CD4-positive, alpha-beta T cell (primary cell): ENCODE measurements at regions not wholly inside any gene's neighbourhood (a gene's known extent, or its start where the extent isn't known, plus 50 kb on each side); places are given as distances from the start of the nearest gene placed in this dataset.

Experiments used
- ATAC-seq: fragments of 200-7000 bp; cut with Tn5 transposase; one replicate; pipeline ENCODE4 v1.10.0; 2022; ENCODE audit warnings: mild to moderate bottlenecking; ENCODE audit not compliant: poor library complexity
- CTCF ChIA-PET: fragments of 350-600 bp; sonication (Branson Sonifier 250); formaldehyde crosslinking; loops from one replicate; lab custom pipeline; 2021; ENCODE audit warnings: antibody characterized with exemption, inconsistent platforms; lab: Charles Lee
- POLR2A ChIA-PET: fragments of 350-600 bp; sonication (Branson Sonifier 250); formaldehyde crosslinking; loops from one replicate; lab custom pipeline; 2021; ENCODE audit warnings: antibody characterized with exemption, inconsistent platforms; lab: Charles Lee
- DNase-seq, 14 experiments: peaks; one replicate each; pipeline ENCODE4 v3.0.0-alpha.2; 2013 to 2020; ENCODE audit warnings: mixed read lengths in 2 of 14
- H3K27ac ChIP-seq, 2 donors: one replicate each; pipeline versions ENCODE4 v1.5.1 to v1.7.0; 2013; ENCODE audit warnings: low read length in 2 of 2, low read depth in 1 of 2, mild to moderate bottlenecking in 1 of 2
- H3K27me3 ChIP-seq, 2 experiments: 1 replicate in 1 of 2; 2 replicates in 1 of 2; pipeline versions ENCODE4 v1.6.1 to v1.7.0; 2013; ENCODE audit warnings: low read length in 2 of 2, control low read depth in 1 of 2, mild to moderate bottlenecking in 1 of 2, moderate library complexity in 1 of 2; ENCODE audit not compliant: insufficient read depth in 2 of 2, control insufficient read depth in 1 of 2
- H3K36me3 ChIP-seq: one replicate; pipeline ENCODE4 v1.6.1; 2013; ENCODE audit warnings: low read length, control low read depth; ENCODE audit not compliant: insufficient read depth
- H3K4me1 ChIP-seq: one replicate; pipeline ENCODE4 v1.6.1; 2013; ENCODE audit warnings: low read length, control low read depth; ENCODE audit not compliant: insufficient read depth
- H3K4me3 ChIP-seq: one replicate; pipeline ENCODE4 v1.5.1; 2013; ENCODE audit warnings: mild to moderate bottlenecking, low read length, moderate library complexity
- H3K9me3 ChIP-seq, 2 experiments: 1 replicate in 1 of 2; 2 replicates in 1 of 2; pipeline versions ENCODE4 v1.6.1 to v1.7.0; 2013; ENCODE audit warnings: low read length in 2 of 2, mild to moderate bottlenecking in 2 of 2, control low read depth in 1 of 2, moderate library complexity in 1 of 2; ENCODE audit not compliant: control insufficient read depth in 1 of 2, insufficient read depth in 1 of 2
- H3K27ac Mint-ChIP-seq: one replicate; pipeline ENCODE4 v1.8.0; 2020; ENCODE audit warnings: mixed read lengths
- H3K27me3 Mint-ChIP-seq: one replicate; pipeline ENCODE4 v1.8.0; 2021; ENCODE audit warnings: mixed read lengths
- H3K36me3 Mint-ChIP-seq: one replicate; pipeline ENCODE4 v1.8.0; 2021; ENCODE audit warnings: low read depth, mixed read lengths
- H3K4me1 Mint-ChIP-seq: one replicate; pipeline ENCODE4 v1.8.0; 2021; ENCODE audit warnings: low read depth, mixed read lengths
- H3K4me3 Mint-ChIP-seq: one replicate; pipeline ENCODE4 v1.8.0; 2020; ENCODE audit warnings: mild to moderate bottlenecking, mixed read lengths
- H3K9me3 Mint-ChIP-seq: one replicate; pipeline ENCODE4 v1.8.0; 2020; ENCODE audit warnings: mixed read lengths
- CTCF ChIP-seq: fragments of 200-600 bp; IDR thresholded peaks from one replicate; pipeline ENCODE4 v1.8.0; 2022; ENCODE audit warnings: antibody characterized with exemption, mild to moderate bottlenecking
- intact Hi-C, 2 experiments: fragments of 100-400 bp; cut with DNase I in 1 of 2; cut with micrococcal nuclease in 1 of 2; formaldehyde crosslinking; loops; one replicate each; pipeline versions ENCODE4 v1.15.1 to v1.9.0; 2023 to 2025; cut with DNase I, micrococcal nuclease

DNA sequence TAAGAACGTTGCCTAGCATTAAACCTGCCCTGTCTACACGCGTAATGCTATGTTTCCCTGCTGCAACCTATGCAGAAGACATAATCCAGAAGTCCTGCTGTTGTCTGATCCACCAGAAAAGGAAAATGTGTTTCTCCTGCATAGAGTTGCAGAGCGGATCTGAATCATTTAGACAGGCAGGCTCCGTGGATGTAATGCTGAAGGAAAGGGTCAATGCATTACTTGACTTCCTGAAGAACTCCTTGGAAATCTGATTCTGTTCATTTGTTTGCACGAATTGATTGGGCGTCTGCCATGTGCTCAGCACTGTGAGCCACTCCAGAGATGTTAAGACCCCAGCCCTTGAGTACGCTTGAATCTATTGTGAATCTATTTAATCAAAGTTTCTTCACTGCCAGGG, 83.4 kb downstream of the FOXL1 start:
- no peaks in the 10 kb centered on the region for H3K4me1 Mint-ChIP-seq
- peaks cover 9% of the 10 kb centered on the region for H3K4me1 ChIP-seq
- H3K27me3 Mint-ChIP-seq: peaks cover 45% of the 10 kb centered on the region
- H3K9me3 ChIP-seq: peaks cover 0 to 14% of the 10 kb centered on the region in 2 experiments
- no peaks in the 10 kb centered on the region for H3K36me3 ChIP-seq
- H3K27me3 ChIP-seq: peaks cover 0 to 3% of the 10 kb centered on the region in 2 experiments
- peaks cover 10% of the 10 kb centered on the region for H3K9me3 Mint-ChIP-seq
- H3K4me3 Mint-ChIP-seq: no peak overlapping the region
- no peak overlapping the region for H3K27ac ChIP-seq
- DNase-seq: no peak
- CTCF ChIA-PET: no interaction called here
- ATAC-seq: no peak
- no peak overlapping the region for H3K4me3 ChIP-seq
- no peak for TF ChIP-seq CTCF
- H3K36me3 Mint-ChIP-seq: no peaks in the 10 kb centered on the region
- H3K27ac Mint-ChIP-seq: no peak overlapping the region
- intact Hi-C loops: no loop called here
- POLR2A ChIA-PET: no interaction called here

DNA sequence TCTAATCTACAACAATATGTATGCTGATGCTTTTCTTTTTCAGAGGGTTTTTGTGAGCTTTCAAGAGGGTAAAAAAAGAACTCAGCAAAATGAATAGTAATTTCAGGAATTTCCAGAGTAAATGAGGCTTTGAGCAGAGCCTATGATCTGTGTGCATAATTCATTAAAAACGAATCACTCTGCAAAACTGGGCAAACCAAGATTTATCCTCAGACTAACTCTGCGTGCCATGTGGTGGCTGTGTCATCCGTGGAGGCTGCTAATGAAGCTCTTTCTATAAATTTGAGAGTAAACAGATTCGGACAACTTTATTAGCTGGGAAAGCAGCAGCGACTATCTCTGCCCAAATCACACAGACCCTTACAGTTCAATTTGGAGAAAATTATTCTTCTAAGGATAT, 83.8 kb downstream of the FOXL1 start:
- Mint-ChIP-seq H3K4me3 (no peak overlapping the region), H3K4me1 (no peaks in the 10 kb centered on the region), H3K27ac (no peak overlapping the region), H3K9me3 (peaks cover 10% of the 10 kb centered on the region), H3K36me3 (no peaks in the 10 kb centered on the region), H3K27me3 (peaks cover 45% of the 10 kb centered on the region)
- Histone ChIP-seq H3K27ac (no peak overlapping the region), H3K4me3 (no peak overlapping the region), H3K27me3 (peaks cover 0 to 3% of the 10 kb centered on the region in 2 experiments), H3K4me1 (peaks cover 9% of the 10 kb centered on the region), H3K9me3 (peaks cover 0 to 14% of the 10 kb centered on the region in 2 experiments), H3K36me3 (no peaks in the 10 kb centered on the region)
- ChIA-PET POLR2A (no interaction called here), CTCF (no interaction called here)
- intact Hi-C loops: no loop called here
- no peak for TF ChIP-seq CTCF
- no peak for ATAC-seq
- DNase-seq: no peak

- Histone ChIP-seq H3K27me3 (peaks cover 0 to 3% of the 10 kb centered on the region in 2 experiments), H3K4me1 (peaks cover 9% of the 10 kb centered on the region), H3K9me3 (peaks cover 0 to 14% of the 10 kb centered on the region in 2 experiments), H3K36me3 (no peaks in the 10 kb centered on the region), H3K27ac (no peak overlapping the region), H3K4me3 (no peak overlapping the region)
- Mint-ChIP-seq H3K4me3 (no peak overlapping the region), H3K27ac (no peak overlapping the region), H3K4me1 (no peaks in the 10 kb centered on the region), H3K36me3 (no peaks in the 10 kb centered on the region), H3K9me3 (peaks cover 10% of the 10 kb centered on the region), H3K27me3 (peaks cover 45% of the 10 kb centered on the region)
- ChIA-PET POLR2A (no interaction called here), CTCF (no interaction called here)
- DNase-seq (no peak), ATAC-seq (no peak)
- no peak for TF ChIP-seq CTCF
- intact Hi-C loops: no loop called here
Observed at GRCh38 chr16:86662740-86663139, 84.4 kb downstream of the FOXL1 start.
